GM18508 (cell line): ENCODE measurements at regions not wholly inside any gene's neighbourhood (a gene's known extent, or its start where the extent isn't known, plus 50 kb on each side); places are given as distances from the start of the nearest gene placed in this dataset.
A peak's percentile ranks its signal among the peaks of the same experiment; 100 is the strongest.

Experiments used
- ATAC-seq: cut with Tn5 transposase; IDR thresholded peaks from one replicate; pipeline ENCODE4 v1.9.1; 2021; ENCODE audit warnings: moderate number of reproducible peaks; ENCODE audit not compliant: insufficient read depth, unreplicated experiment

GRCh38 chr5:124480022-124480421 is 266.4 kb downstream of the ZNF608 start:
- ATAC-seq, result no peak

DNA sequence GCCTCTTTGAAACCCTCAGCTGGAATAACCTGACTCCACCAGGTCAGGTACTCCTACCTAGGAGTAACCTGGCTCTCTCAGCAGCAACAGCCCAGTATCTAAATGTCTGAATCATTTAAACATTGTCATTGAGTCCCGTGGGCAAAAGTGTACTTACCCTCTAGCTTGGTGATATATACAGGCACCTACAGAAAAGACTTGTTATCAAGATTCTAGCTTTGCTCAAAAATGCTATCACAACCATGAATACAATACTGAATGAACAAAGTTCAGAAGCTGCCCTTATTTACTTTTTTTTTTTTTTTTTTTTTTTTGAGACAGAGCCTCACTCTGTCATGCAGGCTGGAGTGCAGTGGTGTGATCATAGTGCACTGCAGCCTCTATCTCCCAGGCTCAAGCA is 268.2 kb downstream of the ZNF608 start:
- no peak for ATAC-seq

- ATAC-seq, result no peak
These were observed 268.9 kb downstream of the ZNF608 start for GRCh38 chr5:124477577-124477976.

DNA sequence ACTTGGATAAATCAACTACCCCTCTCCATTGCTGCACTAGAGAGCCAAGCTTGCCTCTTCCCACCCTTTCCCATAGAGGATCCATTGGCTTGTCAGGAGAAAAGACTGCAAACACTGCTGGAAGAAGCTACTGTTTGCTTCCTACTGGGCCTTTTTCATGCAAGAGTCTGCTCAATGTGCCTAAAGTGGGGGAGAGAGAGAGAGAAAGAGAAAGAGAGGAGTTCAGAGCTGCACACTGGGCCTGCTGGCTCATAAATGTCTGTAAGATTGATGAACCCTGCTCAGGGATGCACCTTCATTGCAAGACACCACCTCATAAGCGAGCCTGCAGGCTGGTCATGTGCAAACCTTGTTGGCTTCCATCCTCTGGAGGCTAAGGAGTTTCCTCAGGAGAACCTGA is 269.4 kb downstream of the ZNF608 start:
- no peak for ATAC-seq

DNA sequence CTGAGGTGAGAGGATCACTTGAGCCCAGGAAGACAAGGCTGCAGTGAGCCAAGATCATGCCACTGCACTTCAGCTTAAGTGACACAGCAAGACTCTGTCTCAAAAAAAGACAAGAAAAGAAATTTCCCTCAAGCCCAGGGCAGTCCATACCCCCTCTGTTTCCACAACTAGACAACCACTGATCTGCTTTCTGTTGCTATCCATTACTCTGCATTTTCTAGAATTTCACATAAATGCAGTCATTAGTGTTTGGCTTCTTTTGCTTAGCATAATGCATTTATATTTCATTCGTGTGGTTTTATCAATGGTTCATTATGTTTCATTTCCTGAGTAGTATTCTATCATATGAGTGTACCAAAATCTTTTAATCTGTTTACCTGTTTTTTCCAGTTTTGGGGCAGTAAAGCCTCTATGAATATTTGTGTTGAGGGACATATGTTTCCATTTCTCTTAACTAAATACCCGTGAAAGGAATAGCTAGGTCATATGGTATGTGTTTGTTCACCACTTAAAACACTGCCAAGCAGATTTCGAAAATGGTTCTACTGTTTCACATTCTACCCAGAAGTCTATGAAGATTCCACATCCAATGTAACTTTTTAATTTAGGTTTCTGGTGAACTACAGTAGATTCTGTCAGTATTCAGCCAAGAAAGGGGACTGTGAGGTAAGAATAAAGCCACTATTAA is 271.8 kb downstream of the ZNF608 start:
- no peak for ATAC-seq

DNA sequence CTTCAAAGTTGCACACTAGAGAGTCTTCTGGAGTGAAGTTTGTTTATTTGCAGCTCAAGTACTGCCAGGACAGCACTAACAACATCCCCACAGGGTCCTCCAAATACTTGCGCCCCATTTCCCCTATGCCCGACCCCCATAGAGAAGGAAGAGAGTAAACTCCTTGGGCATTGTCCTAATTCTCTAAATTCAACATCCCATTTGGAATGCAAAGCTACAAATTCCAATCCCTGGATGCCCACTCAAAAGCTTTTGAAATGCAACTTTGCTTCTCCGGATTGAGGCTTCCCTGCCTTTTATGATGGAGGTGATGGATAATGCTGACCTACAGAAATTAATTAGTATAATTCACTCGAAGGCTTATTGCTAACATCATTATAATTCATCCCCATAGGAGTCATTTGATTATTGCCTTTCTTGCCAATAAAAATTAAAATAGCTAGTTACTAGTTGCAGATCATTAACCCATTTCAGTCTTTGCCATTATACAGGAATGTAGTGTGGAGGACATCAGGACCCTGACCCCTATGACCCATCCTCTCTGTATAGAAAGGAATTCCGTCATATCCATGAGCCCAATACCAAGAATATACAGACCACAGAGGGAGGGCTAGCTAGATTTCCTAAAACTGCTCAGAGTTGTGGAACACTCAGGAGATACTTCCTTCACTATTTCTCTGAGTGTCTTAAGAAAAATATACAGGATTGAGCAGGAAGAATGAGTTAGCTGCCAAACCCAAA is 277.6 kb downstream of the ZNF608 start:
- ATAC-seq, result no peak

DNA sequence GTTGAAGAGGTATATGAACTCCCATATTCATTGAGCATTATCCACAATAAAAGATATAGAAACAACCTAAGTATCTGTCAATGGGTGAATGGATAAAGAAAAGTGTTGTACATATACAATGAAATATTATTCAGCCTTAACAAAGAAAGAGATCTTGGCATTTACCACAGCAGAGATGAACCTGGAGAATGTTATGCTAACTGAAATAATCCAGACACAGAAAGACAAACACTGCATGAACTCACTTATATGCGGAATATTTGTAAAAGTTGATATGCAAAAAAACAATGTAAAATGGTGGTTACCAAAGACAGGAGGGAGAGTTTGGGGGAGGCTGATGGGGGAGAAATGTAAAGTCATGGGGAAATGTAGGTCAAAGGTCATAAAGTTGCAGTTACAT is 278.7 kb downstream of the ZNF608 start:
- ATAC-seq, result no peak

GRCh38 chr5:124466011-124466410 is 280.4 kb downstream of the ZNF608 start:
- ATAC-seq, result no peak

DNA sequence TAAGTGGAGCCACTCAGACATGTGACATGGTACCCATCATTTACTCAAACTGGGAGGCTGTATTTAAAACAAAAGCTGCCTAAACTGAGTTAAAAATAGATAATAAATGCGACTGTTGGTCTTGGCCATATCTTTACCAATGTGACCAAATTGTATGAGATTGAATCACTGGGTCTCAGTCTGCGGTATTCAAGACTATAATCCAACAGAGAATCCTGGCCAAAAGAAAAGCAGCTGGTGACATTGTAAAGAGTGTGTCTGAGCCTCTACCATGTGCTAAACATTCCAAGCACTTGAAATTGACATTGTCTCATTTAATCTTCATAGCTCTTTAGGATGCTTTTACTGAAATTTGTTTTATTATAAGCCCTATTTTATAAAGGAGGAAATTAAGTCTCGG is 282.6 kb downstream of the ZNF608 start:
- no peak for ATAC-seq

GRCh38 chr5:124462751-124463150 is 283.7 kb downstream of the ZNF608 start:
- ATAC-seq, result no peak

DNA sequence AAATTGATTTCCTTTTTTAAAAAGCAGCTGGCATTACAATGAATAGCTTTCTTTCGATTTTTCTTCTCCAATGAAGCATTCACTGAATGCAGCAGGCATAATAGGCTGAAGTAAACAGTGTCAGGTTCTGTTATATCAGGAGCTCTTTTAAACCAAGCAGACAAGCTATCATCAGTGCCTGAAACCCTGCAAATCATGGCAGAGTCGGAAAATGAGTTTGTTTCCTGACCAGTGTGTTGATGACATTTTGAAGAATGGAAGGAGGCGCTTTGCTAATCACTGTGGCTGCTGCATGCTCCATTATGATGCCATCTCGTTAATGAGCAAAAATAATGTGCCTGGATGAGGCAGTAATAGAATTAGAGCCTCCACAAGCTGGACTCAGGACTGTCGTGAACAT is 284.5 kb downstream of the ZNF608 start:
- ATAC-seq, result no peak

GRCh38 chr5:124461157-124461556 is 285.3 kb downstream of the ZNF608 start:
- no peak for ATAC-seq

- no peak for ATAC-seq
These were observed 285.8 kb downstream of the ZNF608 start for GRCh38 chr5:124460642-124461041.

GRCh38 chr5:124459984-124460383 is 286.5 kb downstream of the ZNF608 start:
- ATAC-seq, result no peak

- no peak for ATAC-seq
These were observed 288.5 kb downstream of the ZNF608 start for GRCh38 chr5:124457901-124458300.

DNA sequence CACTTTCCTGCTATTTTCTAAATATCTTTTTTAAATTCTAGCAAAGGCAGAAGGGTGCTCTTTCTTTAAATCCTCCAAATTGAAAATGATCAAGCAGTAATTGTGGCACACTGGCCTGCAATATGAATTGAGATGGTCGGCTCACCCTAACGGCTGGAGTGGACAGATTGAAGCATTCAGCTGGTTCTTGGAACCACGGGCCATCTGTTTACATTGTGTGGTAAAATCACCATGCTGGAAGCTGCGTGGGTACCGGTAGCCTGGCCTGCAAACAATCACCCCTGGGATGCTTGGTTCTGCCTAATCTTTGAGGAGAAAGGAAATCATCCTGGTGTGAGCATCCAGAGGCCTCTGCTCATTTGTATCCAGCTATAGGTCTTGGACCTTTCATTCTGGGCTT is 289.3 kb downstream of the ZNF608 start:
- no peak for ATAC-seq

- no peak for ATAC-seq
These were observed 290.2 kb downstream of the ZNF608 start for GRCh38 chr5:124456249-124456648.

GRCh38 chr5:124454081-124454480 is 292.4 kb downstream of the ZNF608 start:
- no peak for ATAC-seq

GRCh38 chr5:124453221-124454051 is 293.0 kb downstream of the ZNF608 start:
- ATAC-seq, result peak; percentile 96

DNA sequence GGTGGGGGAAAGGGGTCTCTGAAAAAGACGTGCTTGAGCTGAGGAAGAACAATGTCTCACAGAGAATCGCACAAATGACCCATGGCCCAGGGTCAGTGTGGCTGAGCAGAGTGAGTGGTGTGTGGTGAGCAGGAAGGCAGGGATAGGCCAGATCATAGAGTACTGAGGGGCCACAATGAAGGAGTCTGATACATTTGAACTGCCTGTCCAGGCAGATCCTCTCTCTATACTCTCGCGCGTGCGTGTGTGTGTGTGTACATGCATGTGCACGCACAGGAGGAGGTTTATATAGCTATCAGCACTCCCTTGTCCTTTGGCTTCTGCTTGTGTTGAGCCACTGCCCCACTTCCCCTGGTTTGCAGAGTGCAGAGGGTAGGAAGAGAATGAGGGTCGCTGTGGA is 294.0 kb downstream of the ZNF608 start:
- ATAC-seq, result no peak

DNA sequence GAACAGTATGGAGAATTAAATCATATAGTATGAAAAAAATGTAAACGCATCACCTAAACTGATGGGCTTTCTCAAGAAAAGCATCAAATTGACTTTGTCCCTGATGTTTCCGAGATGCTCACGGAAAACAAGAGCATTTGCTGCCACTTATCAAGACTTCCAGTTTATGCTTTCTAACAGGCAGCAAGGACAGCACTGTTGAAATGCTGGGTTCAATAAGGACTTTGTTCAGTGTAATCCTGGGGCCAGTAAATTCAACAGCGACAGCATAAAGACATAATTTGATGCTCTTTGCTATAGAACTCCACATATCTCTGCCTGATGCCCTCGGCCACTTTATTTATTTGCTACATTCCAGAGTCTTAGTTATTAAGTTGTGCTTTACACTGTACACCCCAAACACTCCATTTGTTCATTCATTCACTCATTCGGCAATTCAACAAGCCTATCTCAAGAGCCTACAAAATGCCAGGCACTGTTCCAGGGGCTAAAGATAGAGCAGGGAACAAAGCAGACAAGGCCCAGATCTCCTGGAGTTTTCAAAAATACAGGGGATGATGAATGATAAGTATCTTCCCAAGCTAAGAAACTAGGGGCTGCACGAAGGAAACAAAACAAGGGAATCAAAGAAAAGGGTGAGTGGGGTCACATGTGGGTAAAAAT is 294.6 kb downstream of the ZNF608 start:
- no peak for ATAC-seq
